NB4 (cell line): ENCODE measurements at regions not wholly inside any gene's neighbourhood (a gene's known extent, or its start where the extent isn't known, plus 50 kb on each side); places are given as distances from the start of the nearest gene placed in this dataset.

ENCODE experiments used
- POLR2A ChIP-seq: IDR thresholded peaks from 2 replicates; pipeline ENCODE4 v1.6.1; 2011; ENCODE audit warnings: mild to moderate bottlenecking; ENCODE audit not compliant: insufficient read length; ENCODE audit errors: extremely low read depth
- TF ChIP-seq, protein P1 (sequence below): IDR thresholded peaks from one replicate; pipeline ENCODE4 v1.5.1; 2012; ENCODE audit warnings: low read depth, low read length

DNA sequence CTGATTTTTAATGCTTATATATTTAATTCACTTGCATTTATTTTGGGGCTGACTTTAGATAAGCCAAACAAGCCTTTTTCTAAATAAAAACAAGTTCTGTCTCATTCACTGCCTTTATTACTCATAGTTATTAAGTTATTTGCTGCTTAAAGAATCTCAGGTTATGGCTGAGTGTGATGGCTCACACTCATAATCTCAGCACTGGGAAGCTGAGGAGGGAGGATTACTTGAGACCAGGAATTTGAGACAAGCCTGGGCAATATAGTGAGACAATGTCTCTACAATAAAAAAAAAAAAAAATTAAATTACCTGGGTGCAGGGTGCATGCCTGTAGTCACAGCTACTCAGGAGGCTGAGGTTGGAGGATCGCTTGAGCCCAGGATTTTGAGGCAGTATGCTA lies 85.0 kb upstream of the MAN2A1 start:
- TF ChIP-seq, protein P1, sequence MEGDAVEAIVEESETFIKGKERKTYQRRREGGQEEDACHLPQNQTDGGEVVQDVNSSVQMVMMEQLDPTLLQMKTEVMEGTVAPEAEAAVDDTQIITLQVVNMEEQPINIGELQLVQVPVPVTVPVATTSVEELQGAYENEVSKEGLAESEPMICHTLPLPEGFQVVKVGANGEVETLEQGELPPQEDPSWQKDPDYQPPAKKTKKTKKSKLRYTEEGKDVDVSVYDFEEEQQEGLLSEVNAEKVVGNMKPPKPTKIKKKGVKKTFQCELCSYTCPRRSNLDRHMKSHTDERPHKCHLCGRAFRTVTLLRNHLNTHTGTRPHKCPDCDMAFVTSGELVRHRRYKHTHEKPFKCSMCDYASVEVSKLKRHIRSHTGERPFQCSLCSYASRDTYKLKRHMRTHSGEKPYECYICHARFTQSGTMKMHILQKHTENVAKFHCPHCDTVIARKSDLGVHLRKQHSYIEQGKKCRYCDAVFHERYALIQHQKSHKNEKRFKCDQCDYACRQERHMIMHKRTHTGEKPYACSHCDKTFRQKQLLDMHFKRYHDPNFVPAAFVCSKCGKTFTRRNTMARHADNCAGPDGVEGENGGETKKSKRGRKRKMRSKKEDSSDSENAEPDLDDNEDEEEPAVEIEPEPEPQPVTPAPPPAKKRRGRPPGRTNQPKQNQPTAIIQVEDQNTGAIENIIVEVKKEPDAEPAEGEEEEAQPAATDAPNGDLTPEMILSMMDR = no peak
- TF ChIP-seq POLR2A = no peak
